H9 (cell line): ENCODE measurements at regions not wholly inside any gene's neighbourhood (a gene's known extent, or its start where the extent isn't known, plus 50 kb on each side); places are given as distances from the start of the nearest gene placed in this dataset.
A peak's percentile ranks its signal among the peaks of the same experiment; 100 is the strongest.

Experiments
- DNase-seq: peaks from one replicate; pipeline ENCODE4 v3.0.0-alpha.2; 2017
- H2AFZ ChIP-seq: one replicate; pipeline ENCODE4 v1.6.1; 2013; ENCODE audit warnings: mild to moderate bottlenecking, low read length, control low read depth, moderate library complexity
- H2AK5ac ChIP-seq: 2 replicates; pipeline ENCODE4 v1.6.1; 2013; ENCODE audit warnings: low read length, control low read depth, mixed read lengths; ENCODE audit not compliant: insufficient read length
- H2BK120ac ChIP-seq: one replicate; pipeline ENCODE4 v1.6.1; 2013; ENCODE audit warnings: low read depth, mild to moderate bottlenecking, low read length, control low read depth, inconsistent platforms; ENCODE audit not compliant: poor library complexity, severe bottlenecking
- H2BK12ac ChIP-seq: 2 replicates; pipeline ENCODE4 v1.6.1; 2013; ENCODE audit warnings: low read length, control low read depth, mixed read lengths, low read depth; ENCODE audit not compliant: insufficient read length
- H2BK15ac ChIP-seq: 2 replicates; pipeline ENCODE4 v1.6.1; 2013; ENCODE audit warnings: low read depth, low read length, control low read depth
- H2BK20ac ChIP-seq: one replicate; pipeline ENCODE4 v1.6.1; 2013; ENCODE audit warnings: low read depth, mild to moderate bottlenecking, low read length, control low read depth, inconsistent platforms; ENCODE audit not compliant: poor library complexity, severe bottlenecking
- H2BK5ac ChIP-seq: 2 replicates; pipeline ENCODE4 v1.6.1; 2013; ENCODE audit warnings: low read length, control low read depth, mixed read lengths; ENCODE audit not compliant: insufficient read length
- H3K14ac ChIP-seq: 2 replicates; pipeline ENCODE4 v1.6.1; 2013; ENCODE audit warnings: low read length, control low read depth; ENCODE audit not compliant: insufficient read depth
- H3K18ac ChIP-seq: 2 replicates; pipeline ENCODE4 v1.6.1; 2013; ENCODE audit warnings: low read depth, mild to moderate bottlenecking, mixed read lengths, low read length, control low read depth; ENCODE audit not compliant: insufficient read length
- H3K23ac ChIP-seq: 2 replicates; pipeline ENCODE4 v1.6.1; 2013; ENCODE audit warnings: low read length, control low read depth, mixed read lengths, low read depth; ENCODE audit not compliant: insufficient read length
- H3K23me2 ChIP-seq: 2 replicates; pipeline ENCODE4 v1.6.1; 2013; ENCODE audit warnings: low read depth, mild to moderate bottlenecking, mixed read lengths, low read length, control low read depth; ENCODE audit not compliant: insufficient read length, poor library complexity, severe bottlenecking
- H3K27ac ChIP-seq: 2 replicates; pipeline ENCODE4 v1.5.1; 2013; ENCODE audit warnings: low read length, control low read depth, mixed read lengths, low read depth; ENCODE audit not compliant: insufficient read length
- H3K27me3 ChIP-seq: 2 replicates; pipeline ENCODE4 v1.6.1; 2013; ENCODE audit warnings: low read length, control low read depth, inconsistent platforms; ENCODE audit not compliant: insufficient read depth
- H3K4ac ChIP-seq: 2 replicates; pipeline ENCODE4 v1.6.1; 2013; ENCODE audit warnings: low read depth, mild to moderate bottlenecking, control low read depth, inconsistent platforms, low read length, moderate library complexity
- H3K4me1 ChIP-seq: 2 replicates; pipeline ENCODE4 v1.6.1; 2013; ENCODE audit warnings: low read length, control low read depth, inconsistent platforms; ENCODE audit not compliant: insufficient read depth
- H3K4me2 ChIP-seq: 2 replicates; pipeline ENCODE4 v1.6.1; 2013; ENCODE audit warnings: low read length, control low read depth, mixed read lengths; ENCODE audit not compliant: insufficient read length, insufficient read depth
- H3K56ac ChIP-seq: 2 replicates; pipeline ENCODE4 v1.6.1; 2013; ENCODE audit warnings: low read depth, mild to moderate bottlenecking, mixed read lengths, low read length, control low read depth; ENCODE audit not compliant: insufficient read length
- H3K79me1 ChIP-seq: 2 replicates; pipeline ENCODE4 v1.6.1; 2013; ENCODE audit warnings: low read depth, mild to moderate bottlenecking, moderate library complexity, low read length, control low read depth, inconsistent platforms; ENCODE audit not compliant: insufficient read depth, poor library complexity, severe bottlenecking
- H3K79me2 ChIP-seq: 2 replicates; pipeline ENCODE4 v1.6.1; 2013; ENCODE audit warnings: low read length, control low read depth, inconsistent platforms; ENCODE audit not compliant: insufficient read depth
- H3K9ac ChIP-seq: 2 replicates; pipeline ENCODE4 v1.6.1; 2013; ENCODE audit warnings: low read length, control low read depth, mixed read lengths; ENCODE audit not compliant: insufficient read length; ENCODE audit errors: extremely low read depth
- H3K9me3 ChIP-seq: one replicate; pipeline ENCODE4 v1.6.1; 2013; ENCODE audit warnings: low read depth, low read length, inconsistent platforms; ENCODE audit not compliant: control insufficient read depth
- H3T11ph ChIP-seq: one replicate; pipeline ENCODE4 v1.6.1; 2013; ENCODE audit warnings: mild to moderate bottlenecking, low read length, control low read depth, inconsistent platforms
- H4K20me1 ChIP-seq: one replicate; pipeline ENCODE4 v1.6.1; 2013; ENCODE audit not compliant: control insufficient read depth, insufficient read length, insufficient read depth
- H4K5ac ChIP-seq: 2 replicates; pipeline ENCODE4 v1.6.1; 2013; ENCODE audit warnings: low read depth, mild to moderate bottlenecking, mixed read lengths, low read length, control low read depth; ENCODE audit not compliant: insufficient read length
- H4K8ac ChIP-seq: replicated peaks from 2 replicates; pipeline ENCODE4 v1.6.1; 2013; ENCODE audit warnings: low read length, control low read depth, mixed read lengths, low read depth; ENCODE audit not compliant: insufficient read length
- H4K91ac ChIP-seq: 2 replicates; pipeline ENCODE4 v1.6.1; 2013; ENCODE audit warnings: low read depth, mild to moderate bottlenecking, moderate library complexity, mixed read lengths, low read length, control low read depth; ENCODE audit not compliant: insufficient read length
- H3K27ac Mint-ChIP-seq, 3 experiments: 2 replicates in 2 of 3; 3 replicates in 1 of 3; pipeline ENCODE4 v1.8.0; 2020 to 2021; ENCODE audit warnings: mixed read lengths in 3 of 3, mild to moderate bottlenecking in 1 of 3, moderate library complexity in 1 of 3
- H3K27me3 Mint-ChIP-seq: 2 replicates; pipeline ENCODE4 v1.8.0; 2021; ENCODE audit warnings: low read depth, mild to moderate bottlenecking, moderate library complexity, mixed read lengths
- H3K36me3 Mint-ChIP-seq, 3 experiments: 2 replicates in 2 of 3; 3 replicates in 1 of 3; pipeline ENCODE4 v1.8.0; 2020 to 2021; ENCODE audit warnings: low read depth in 3 of 3, mixed read lengths in 3 of 3; ENCODE audit not compliant: insufficient read depth in 1 of 3
- H3K4me1 Mint-ChIP-seq, 2 experiments: 2 replicates each; pipeline ENCODE4 v1.8.0; 2020; ENCODE audit warnings: mixed read lengths in 2 of 2
- H3K4me3 Mint-ChIP-seq, 2 experiments: 2 replicates in 1 of 2; 3 replicates in 1 of 2; pipeline ENCODE4 v1.8.0; 2020 to 2021; ENCODE audit warnings: mild to moderate bottlenecking in 2 of 2, mixed read lengths in 2 of 2, moderate library complexity in 1 of 2
- H3K9me3 Mint-ChIP-seq, 2 experiments: 2 replicates in 1 of 2; 3 replicates in 1 of 2; pipeline ENCODE4 v1.8.0; 2020; ENCODE audit warnings: mild to moderate bottlenecking in 2 of 2, mixed read lengths in 2 of 2, moderate library complexity in 1 of 2
- CTCF ChIP-seq: fragments of 200-600 bp; sonication (generic); conservative IDR thresholded peaks from 3 replicates; pipeline ENCODE4 v1.8.0; 2021; ENCODE audit warnings: antibody characterized with exemption, mild to moderate bottlenecking
- WGBS: extraction: QIAGEN DNeasy Blood & Tissue Kit; methylation state at CpG from one replicate; pipeline ENCODE4 v1.1.7; 2013; ENCODE audit warnings: missing lambda C conversion rate, low lambda C conversion rate, mixed read lengths; ENCODE audit not compliant: insufficient read length; ENCODE audit errors: extremely low coverage; 5-methylcytosine and 5-hydroxymethylcytosine counted together

- Mint-ChIP-seq H3K9me3 (peaks cover 3 to 5% of the 10 kb centered on the region in 2 experiments; a peak in 3 of 5 replicates), H3K36me3 (peaks cover 0 to 16% (median 15%) of the 10 kb centered on the region in 3 experiments; a peak in 4 of 7 replicates), H3K4me3 (peak overlapping the region; percentile 71 to 82), H3K4me1 (peaks cover 69 to 74% of the 10 kb centered on the region in 2 experiments), H3K27me3 (peaks cover 21% of the 10 kb centered on the region), H3K27ac (peak overlapping the region; percentile 75 to 97 (median 90); a peak in 6 of 7 replicates)
- Histone ChIP-seq H3K4me2 (peak overlapping the region; percentile 87), H3K56ac (no peak overlapping the region), H2BK20ac (no peak overlapping the region), H2AK5ac (no peak overlapping the region), H3K23ac (no peak overlapping the region), H2BK15ac (no peak overlapping the region), H3K79me2 (no peaks in the 10 kb centered on the region), H4K5ac (no peak overlapping the region), H3K4me1 (peaks cover 29% of the 10 kb centered on the region), H3K4ac (no peak overlapping the region), H3K14ac (no peak overlapping the region), H3K18ac (peak overlapping the region; percentile 88), H2BK5ac (no peak overlapping the region), H3T11ph (no peak overlapping the region), H4K91ac (no peak overlapping the region), H4K20me1 (no peaks in the 10 kb centered on the region), H2BK12ac (no peak overlapping the region), H3K27ac (peak overlapping the region; percentile 96), H4K8ac (no peak overlapping the region), H3K9me3 (no peaks in the 10 kb centered on the region), H2AFZ (no peak overlapping the region), H3K9ac (peak overlapping the region; percentile 51), H3K23me2 (peaks cover 7% of the 10 kb centered on the region), H3K79me1 (no peaks in the 10 kb centered on the region), H2BK120ac (no peak overlapping the region), H3K27me3 (no peaks in the 10 kb centered on the region; the same call in 1 of the 2 replicates)
- WGBS: no CpG with 5 or more reads among the region's 16 CpGs
- no peak for TF ChIP-seq CTCF
- DNase-seq: no peak
Measured at GRCh38 chr17:34156401-34156740, 98.7 kb upstream of the CCL2 start.
